Progenitor cell of endocrine pancreas (in vitro differentiated cells): ENCODE measurements at regions not wholly inside any gene's neighbourhood (a gene's known extent, or its start where the extent isn't known, plus 50 kb on each side); places are given as distances from the start of the nearest gene placed in this dataset.

Experiments
- DNase-seq: peaks from one replicate; pipeline ENCODE4 v3.0.0; 2021; ENCODE audit warnings: low spot score; ENCODE audit not compliant: unreplicated experiment
- H3K27ac Mint-ChIP-seq: 2 replicates; pipeline ENCODE4 v1.8.0; 2021; ENCODE audit warnings: mild to moderate bottlenecking, moderate library complexity, mixed read lengths
- H3K27me3 Mint-ChIP-seq: 2 replicates; pipeline ENCODE4 v1.8.0; 2021; ENCODE audit warnings: mixed read lengths
- H3K36me3 Mint-ChIP-seq: 2 replicates; pipeline ENCODE4 v1.8.0; 2022; ENCODE audit warnings: mixed read lengths; ENCODE audit not compliant: insufficient read depth
- H3K4me1 Mint-ChIP-seq: 2 replicates; pipeline ENCODE4 v1.8.0; 2021; ENCODE audit warnings: low read depth, mixed read lengths
- H3K4me3 Mint-ChIP-seq: 2 replicates; pipeline ENCODE4 v1.8.0; 2021; ENCODE audit warnings: low read depth, mild to moderate bottlenecking, moderate library complexity, mixed read lengths
- H3K9me3 Mint-ChIP-seq: 2 replicates; pipeline ENCODE4 v1.8.0; 2021; ENCODE audit warnings: low read depth, mixed read lengths
- CTCF ChIP-seq: fragments of 200-600 bp; sonication (generic); IDR thresholded peaks from one replicate; pipeline ENCODE4 v1.5.0; 2021; ENCODE audit warnings: antibody characterized with exemption, mild to moderate bottlenecking; ENCODE audit not compliant: unreplicated experiment

GRCh38 chr9:14526504-14526903 lies 166.7 kb downstream of the ZDHHC21 start:
- H3K9me3 Mint-ChIP-seq = no peaks in the 10 kb centered on the region
- no peaks in the 10 kb centered on the region for H3K36me3 Mint-ChIP-seq
- TF ChIP-seq CTCF = no peak
- no peak for DNase-seq
- no peak overlapping the region for H3K4me3 Mint-ChIP-seq
- H3K27me3 Mint-ChIP-seq = peaks cover 2% of the 10 kb centered on the region
- H3K4me1 Mint-ChIP-seq = peaks cover 5% of the 10 kb centered on the region
- no peak overlapping the region for H3K27ac Mint-ChIP-seq

GRCh38 chr9:14525856-14526255 lies 167.4 kb downstream of the ZDHHC21 start:
- Mint-ChIP-seq H3K4me1 (peaks cover 5% of the 10 kb centered on the region), H3K36me3 (no peaks in the 10 kb centered on the region), H3K4me3 (no peak overlapping the region), H3K27me3 (peaks cover 2% of the 10 kb centered on the region), H3K27ac (no peak overlapping the region), H3K9me3 (no peaks in the 10 kb centered on the region)
- no peak for TF ChIP-seq CTCF
- DNase-seq = no peak

GRCh38 chr9:14524873-14525515 lies 168.2 kb downstream of the ZDHHC21 start:
- H3K4me1 Mint-ChIP-seq = no peaks in the 10 kb centered on the region
- no peak for DNase-seq
- H3K27me3 Mint-ChIP-seq = no peaks in the 10 kb centered on the region
- H3K9me3 Mint-ChIP-seq = no peaks in the 10 kb centered on the region
- H3K36me3 Mint-ChIP-seq = no peaks in the 10 kb centered on the region
- H3K27ac Mint-ChIP-seq = no peak overlapping the region
- no peak for TF ChIP-seq CTCF
- H3K4me3 Mint-ChIP-seq = no peak overlapping the region

- TF ChIP-seq CTCF = no peak
- H3K27ac Mint-ChIP-seq = no peak overlapping the region
- H3K4me3 Mint-ChIP-seq = no peak overlapping the region
- H3K27me3 Mint-ChIP-seq = no peaks in the 10 kb centered on the region
- H3K9me3 Mint-ChIP-seq = no peaks in the 10 kb centered on the region
- DNase-seq = no peak
- no peaks in the 10 kb centered on the region for H3K4me1 Mint-ChIP-seq
- H3K36me3 Mint-ChIP-seq = no peaks in the 10 kb centered on the region
These were observed 169.7 kb downstream of the ZDHHC21 start for GRCh38 chr9:14523545-14523944.

GRCh38 chr9:14522627-14523379 lies 170.4 kb downstream of the ZDHHC21 start:
- no peak overlapping the region for H3K4me3 Mint-ChIP-seq
- H3K27me3 Mint-ChIP-seq = no peaks in the 10 kb centered on the region
- H3K27ac Mint-ChIP-seq = no peak overlapping the region
- DNase-seq = no peak
- no peaks in the 10 kb centered on the region for H3K9me3 Mint-ChIP-seq
- TF ChIP-seq CTCF = no peak
- H3K4me1 Mint-ChIP-seq = no peaks in the 10 kb centered on the region
- no peaks in the 10 kb centered on the region for H3K36me3 Mint-ChIP-seq
